Muscle of back (tissue), 3 donors: ENCODE measurements at regions not wholly inside any gene's neighbourhood (a gene's known extent, or its start where the extent isn't known, plus 50 kb on each side); places are given as distances from the start of the nearest gene placed in this dataset.
"Not testable (repeated sequence)": the region's sequence is repeated elsewhere in the genome, so short reads cannot be mapped to it uniquely, and the experiment has no call there.

Experiments
- DNase-seq, 3 donors: peaks; one replicate each; pipeline versions ENCODE4 v3.0.0 to v3.0.0-alpha.2; 2013

DNA sequence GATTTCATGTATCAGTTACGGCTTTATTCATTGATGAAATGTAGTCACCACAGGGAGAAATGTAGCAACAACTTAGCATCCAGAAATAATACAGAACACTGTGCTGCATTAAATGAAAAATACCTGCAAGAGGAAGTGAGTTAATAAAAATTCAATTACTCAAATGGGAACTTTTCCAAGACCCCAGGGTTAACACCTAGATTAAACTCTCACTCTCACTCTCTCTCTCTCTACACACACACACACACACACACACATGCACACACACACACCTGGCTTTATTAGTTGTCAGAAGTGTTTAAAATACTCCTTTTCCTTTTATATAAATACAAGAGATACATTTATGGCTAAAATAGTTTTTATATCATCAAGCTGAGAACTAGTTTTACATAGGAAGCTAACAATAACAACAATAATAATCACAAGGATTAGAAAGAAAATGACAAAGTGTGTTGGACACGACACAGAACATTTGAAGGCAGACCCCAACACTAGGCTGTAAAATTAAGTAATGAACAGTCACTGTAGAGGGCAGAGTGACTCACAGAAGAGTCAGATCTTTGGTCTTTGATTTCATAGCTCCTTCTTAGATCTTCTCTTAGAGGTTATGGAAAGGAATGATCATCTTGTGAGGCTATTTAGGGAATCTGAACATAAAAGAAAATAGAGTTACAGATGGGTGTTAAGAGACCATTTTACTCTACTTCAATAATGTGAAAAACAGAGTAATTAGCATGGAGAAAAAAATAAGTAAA, 1266.0 kb upstream of the ADGRL2 start:
- DNase-seq = no peak

DNA sequence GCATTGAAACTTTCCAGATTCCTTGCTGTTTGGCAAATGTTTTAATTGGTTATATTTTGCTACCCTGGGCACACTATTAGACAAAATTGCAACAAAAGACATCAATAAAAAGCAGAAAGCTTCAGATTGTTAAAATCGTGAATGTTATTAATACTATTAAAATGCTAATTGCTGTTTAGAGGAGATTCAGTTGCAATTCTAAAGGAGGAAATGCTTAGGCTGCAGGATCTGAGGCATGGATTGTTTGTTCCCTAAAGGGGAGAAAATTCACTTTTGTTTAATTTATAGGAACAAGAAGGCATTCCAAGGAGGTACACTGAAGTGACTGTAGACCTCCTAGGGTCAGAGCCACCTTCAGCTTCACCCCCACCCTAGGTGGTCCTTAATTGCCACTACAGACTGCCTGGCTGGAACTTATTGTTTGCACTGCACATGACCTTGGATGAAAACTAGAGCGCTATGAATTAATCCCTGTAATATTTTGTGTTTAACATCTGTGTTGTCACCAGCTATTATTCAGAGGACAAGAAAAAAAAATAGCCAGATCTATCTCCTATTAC, 1266.9 kb upstream of the ADGRL2 start:
- peak in 1 of 3 donors; percentile 37 for DNase-seq

DNA sequence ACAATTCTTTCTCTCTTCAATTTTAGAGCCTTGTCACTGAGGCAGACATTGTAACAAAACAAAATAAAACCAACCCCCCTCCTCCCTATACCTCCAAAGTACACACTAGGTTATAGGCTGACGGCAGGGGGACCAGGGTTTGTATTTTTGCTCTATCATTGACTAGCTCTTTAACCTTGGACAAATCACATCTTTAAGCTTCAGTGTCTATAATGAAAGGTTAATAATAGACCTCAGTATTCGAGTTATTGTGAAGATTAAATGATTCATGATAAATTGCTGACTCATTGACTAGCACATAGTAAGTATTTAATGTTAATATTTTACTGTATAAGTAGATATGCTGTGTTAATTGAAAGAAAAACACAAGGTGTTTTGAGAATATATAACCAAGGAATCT, 1267.6 kb upstream of the ADGRL2 start:
- no peak for DNase-seq

- no peak for DNase-seq
Observed at GRCh38 chr1:80531182-80531581, 1269.6 kb upstream of the ADGRL2 start.

DNA sequence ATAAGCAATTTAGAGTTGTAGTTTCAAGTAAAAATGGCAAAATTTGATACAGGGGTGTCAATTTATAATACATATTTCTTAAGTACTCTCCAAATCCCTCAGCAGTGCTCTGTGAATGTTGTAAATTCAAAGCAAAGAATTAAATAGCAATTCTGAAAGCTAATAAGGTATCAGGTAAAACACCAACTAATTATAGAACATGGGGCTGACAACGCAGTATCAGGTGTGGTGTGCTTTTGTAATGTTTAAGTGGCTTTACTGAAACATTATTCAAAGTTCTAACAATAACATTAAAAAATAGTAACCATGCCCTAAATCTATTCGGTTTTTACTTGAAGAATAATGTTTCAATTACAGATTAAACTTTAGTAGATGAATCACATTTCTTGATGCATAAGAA, 1271.2 kb upstream of the ADGRL2 start:
- DNase-seq = no peak

- no peak for DNase-seq
Observed at GRCh38 chr1:80523861-80524260, 1276.9 kb upstream of the ADGRL2 start.

DNA sequence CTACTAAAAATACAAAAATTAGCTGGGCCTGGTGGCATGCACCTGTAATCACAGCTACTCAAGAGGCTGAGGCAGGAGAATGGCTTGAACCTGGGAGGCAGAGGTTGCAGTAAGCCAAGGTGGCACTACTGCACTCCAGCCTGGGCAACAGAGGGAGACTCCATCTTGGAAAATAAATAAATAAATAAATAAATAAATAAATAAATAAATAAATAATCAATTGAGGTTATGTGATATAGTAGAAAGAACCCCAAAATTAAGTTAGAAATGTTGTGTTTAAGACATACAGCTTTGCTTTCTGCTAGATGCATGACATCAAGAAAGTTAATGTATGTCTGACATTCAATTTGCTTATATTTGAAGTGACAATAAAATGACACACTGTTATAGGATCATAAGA, 1277.7 kb upstream of the ADGRL2 start:
- DNase-seq = not testable (repeated sequence)

DNA sequence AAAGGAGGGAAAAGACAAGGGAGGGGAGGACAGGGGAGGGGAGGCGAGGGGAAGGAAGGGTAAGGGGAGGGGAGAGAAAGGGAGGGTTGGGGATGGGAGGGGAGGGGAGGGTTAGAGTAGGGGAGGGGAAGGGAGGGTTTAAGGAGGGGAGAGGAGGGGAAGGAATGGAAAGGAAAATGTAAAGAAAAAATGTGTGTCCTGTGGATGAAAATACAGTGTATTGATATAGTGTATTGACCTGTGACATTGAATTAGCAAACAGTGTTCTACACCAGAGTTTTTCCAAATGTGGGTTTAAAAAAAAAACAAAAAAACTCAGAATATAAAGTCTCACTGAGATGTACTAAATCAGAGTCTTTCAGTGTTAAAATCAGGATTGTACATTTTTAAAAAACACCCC, 1279.8 kb upstream of the ADGRL2 start:
- DNase-seq = no peak

DNA sequence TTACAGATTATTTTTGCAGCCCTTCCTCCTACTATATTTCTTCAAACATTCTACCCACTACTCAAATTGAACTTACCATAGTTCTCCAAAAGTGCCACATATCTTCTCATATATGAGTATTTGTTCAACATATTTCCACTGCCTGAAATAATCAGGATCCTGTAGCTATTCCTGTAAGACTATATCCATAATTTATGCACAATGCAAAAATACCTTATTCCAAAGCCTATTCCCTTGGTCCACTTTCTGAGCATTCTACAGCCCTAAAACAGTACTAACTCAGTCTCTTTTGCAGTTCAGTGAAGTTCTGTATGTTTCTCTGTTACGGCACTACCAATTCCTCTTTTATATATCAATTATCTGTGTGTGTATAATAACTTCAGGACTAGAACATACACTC, 1283.7 kb upstream of the ADGRL2 start:
- DNase-seq = no peak

- DNase-seq = peak in 1 of 3 donors; percentile 9
Observed at GRCh38 chr1:80509965-80510522, 1290.7 kb upstream of the ADGRL2 start.

DNA sequence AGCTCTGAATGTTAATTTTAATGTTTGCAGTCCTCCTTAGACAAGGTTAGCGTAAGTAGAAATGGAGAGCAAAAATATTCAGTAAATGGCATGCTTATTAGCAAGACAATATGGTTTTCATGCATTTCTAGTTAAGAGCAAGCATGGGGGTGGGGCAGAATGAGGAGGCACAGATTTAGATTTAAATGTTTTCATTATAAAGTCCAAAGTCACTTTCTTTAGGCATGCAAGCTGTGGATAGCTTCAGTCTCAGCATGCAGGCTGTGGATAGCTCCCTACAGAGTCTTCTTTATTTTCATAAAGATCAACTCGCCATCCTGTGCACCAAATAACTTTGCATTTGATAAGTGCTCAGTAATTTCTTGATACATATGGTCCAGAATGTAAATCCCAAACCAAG, 1294.5 kb upstream of the ADGRL2 start:
- DNase-seq = no peak

DNA sequence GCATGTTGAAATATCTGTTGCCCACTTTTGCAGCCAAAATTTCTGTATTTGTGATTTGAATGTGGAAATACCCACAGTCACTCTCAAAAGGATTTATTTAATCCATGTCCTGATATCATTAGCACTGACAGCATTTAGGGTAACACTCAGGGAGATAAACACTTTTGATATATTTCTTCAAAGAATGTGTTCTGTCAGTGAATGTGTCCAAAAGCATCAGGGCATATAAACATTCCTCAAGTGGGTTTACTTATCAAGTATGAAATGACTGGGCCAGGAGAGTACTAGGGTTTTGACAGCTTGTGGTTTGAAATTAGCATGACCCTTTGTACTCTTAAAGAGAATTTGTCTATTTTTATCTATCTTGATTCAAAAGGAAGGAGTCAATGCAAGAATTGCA, 1302.1 kb upstream of the ADGRL2 start:
- no peak for DNase-seq

GRCh38 chr1:80495806-80496205, 1304.9 kb upstream of the ADGRL2 start:
- DNase-seq = no peak

GRCh38 chr1:80472145-80472544, 1328.6 kb upstream of the ADGRL2 start:
- no peak for DNase-seq

- DNase-seq = no peak
Observed at GRCh38 chr1:80468356-80468755, 1332.4 kb upstream of the ADGRL2 start.

DNA sequence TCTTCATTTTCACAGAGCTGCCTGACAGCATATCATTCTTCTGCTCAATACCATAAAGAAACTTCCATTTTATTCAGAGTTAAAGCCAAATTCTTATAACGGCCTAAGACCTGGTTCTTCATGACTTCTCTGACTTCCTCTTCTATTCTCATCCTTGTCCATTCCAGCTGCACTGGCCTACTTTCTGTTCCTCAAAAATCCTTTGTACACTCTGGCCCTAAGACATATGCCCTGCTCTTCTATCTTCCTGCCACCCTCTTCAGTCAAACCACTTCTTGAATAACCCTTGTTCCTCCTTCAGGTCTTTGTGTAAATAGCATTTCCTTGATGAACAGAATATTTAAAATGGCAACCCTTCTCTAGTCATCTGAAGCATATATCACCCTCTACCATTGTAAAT, 1338.7 kb upstream of the ADGRL2 start:
- peak in 1 of 3 donors; percentile 3 for DNase-seq

- DNase-seq = no peak
Observed at GRCh38 chr1:80457409-80457808, 1343.3 kb upstream of the ADGRL2 start.

DNA sequence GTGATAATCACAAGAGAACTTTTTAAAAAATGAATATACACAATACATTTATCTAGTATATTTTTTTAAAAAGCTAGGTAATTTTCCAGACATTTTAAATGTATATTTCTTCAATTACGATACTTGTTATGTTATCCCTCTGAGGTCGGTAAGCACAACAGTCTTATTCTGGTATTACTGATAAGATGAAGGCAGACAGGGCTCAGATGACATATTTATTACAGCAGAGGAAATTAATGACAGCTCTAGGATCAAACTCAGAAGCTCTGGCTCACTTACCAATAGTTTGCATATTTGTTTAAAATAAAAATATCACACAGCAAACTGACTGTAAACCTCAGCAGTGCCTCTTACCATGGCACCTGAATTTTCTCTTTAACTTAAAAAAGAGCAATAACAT, 1347.0 kb upstream of the ADGRL2 start:
- no peak for DNase-seq

DNA sequence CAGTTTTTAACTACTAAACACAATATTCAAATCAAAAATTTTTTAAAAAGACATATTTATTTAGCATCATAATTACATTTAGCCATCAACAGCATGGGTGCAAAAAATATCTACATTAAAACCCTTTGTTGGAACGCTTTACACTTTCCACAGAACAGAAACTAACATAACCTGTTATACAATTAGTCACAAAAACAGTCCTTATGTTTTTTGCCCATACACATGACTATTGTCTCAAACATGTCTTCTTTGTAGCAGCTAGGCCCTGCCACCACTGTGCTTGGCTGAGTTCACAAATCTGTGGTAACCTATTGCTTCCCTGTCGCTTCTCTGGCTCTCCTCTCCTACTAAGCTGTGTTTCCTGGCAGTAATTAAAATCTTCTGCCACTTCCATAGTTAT, 1350.0 kb upstream of the ADGRL2 start:
- no peak for DNase-seq

- DNase-seq = peak; percentile 32 to 55 (median 33)
Observed at GRCh38 chr1:80448081-80448480, 1352.7 kb upstream of the ADGRL2 start.

GRCh38 chr1:80447526-80447925, 1353.2 kb upstream of the ADGRL2 start:
- DNase-seq = peak in 1 of 3 donors; percentile 6

GRCh38 chr1:80445033-80445432, 1355.7 kb upstream of the ADGRL2 start:
- no peak for DNase-seq

GRCh38 chr1:80444171-80444570, 1356.6 kb upstream of the ADGRL2 start:
- DNase-seq = no peak

GRCh38 chr1:80441664-80442063, 1359.1 kb upstream of the ADGRL2 start:
- no peak for DNase-seq
